GM18858 (cell line): ENCODE measurements at regions not wholly inside any gene's neighbourhood (a gene's known extent, or its start where the extent isn't known, plus 50 kb on each side); places are given as distances from the start of the nearest gene placed in this dataset.
"Not testable (repeated sequence)": the region's sequence is repeated elsewhere in the genome, so short reads cannot be mapped to it uniquely, and the experiment has no call there.

Source experiments
- ATAC-seq: cut with Tn5 transposase; IDR thresholded peaks from one replicate; pipeline ENCODE4 v1.9.1; 2021; ENCODE audit not compliant: unreplicated experiment

GRCh38 chr6:28831683-28832082 is 92.1 kb downstream of the TRIM27 start:
- ATAC-seq: not testable (repeated sequence)

- not testable (repeated sequence) for ATAC-seq
Measured at GRCh38 chr6:28836703-28837102, 87.1 kb downstream of the TRIM27 start.

GRCh38 chr6:28838289-28838633 is 85.5 kb downstream of the TRIM27 start:
- peak; percentile 41 for ATAC-seq

GRCh38 chr6:28838634-28839442 is 84.9 kb downstream of the TRIM27 start:
- ATAC-seq: peak; percentile 34

GRCh38 chr6:28839443-28840120 is 84.2 kb downstream of the TRIM27 start:
- no peak for ATAC-seq

- ATAC-seq: no peak
Measured at GRCh38 chr6:28841290-28841689, 82.5 kb downstream of the TRIM27 start.

GRCh38 chr6:28848756-28849155 is 75.0 kb downstream of the TRIM27 start:
- ATAC-seq: not testable (repeated sequence)
